ENCODE measurements at regions not wholly inside any gene's neighbourhood (a gene's known extent, or its start where the extent isn't known, plus 50 kb on each side); places are given as distances from the start of the nearest gene placed in this dataset.

DNA sequence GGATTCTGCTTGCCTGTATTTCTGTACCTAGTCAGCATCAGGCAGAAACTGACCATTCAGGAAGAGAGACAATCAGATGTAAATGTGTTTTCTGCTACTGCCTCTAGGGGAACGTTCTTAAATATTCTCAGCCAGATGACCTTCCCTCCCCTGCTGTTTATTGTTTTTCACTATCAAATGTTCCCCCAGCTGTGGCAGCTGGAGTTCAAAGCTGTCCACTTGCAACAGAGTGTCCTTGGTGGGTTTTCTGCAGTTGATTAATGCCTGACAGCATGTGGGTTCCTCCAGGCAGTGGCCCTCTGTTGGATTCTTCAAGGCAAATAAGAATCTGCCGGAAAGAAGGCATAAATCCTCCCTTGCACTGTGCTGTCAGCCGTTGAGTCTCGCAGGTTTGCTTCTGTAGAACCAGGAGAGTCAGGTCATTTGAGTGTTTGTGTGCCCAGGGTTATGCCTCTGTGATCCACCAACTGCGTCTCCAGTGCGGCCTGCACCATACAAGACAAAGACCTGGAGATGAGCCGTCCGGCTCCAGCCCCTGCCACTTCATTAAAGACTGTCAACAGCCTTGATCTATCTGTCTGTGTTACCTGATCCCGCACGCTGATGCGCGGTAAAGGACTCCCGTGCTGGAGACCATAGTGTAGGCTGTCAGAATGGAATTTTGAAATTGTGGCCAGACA lies 203.4 kb downstream of the GADD45G start:
- ATAC-seq = no peak
- intact Hi-C loops (cut with DNase I) = loop anchor here in 1 of 2 donors (10.0 kb wide), 1 partner anchor 287 kb away; no protein-coding TSS in a partner anchor
- no peak for DNase-seq

DNA sequence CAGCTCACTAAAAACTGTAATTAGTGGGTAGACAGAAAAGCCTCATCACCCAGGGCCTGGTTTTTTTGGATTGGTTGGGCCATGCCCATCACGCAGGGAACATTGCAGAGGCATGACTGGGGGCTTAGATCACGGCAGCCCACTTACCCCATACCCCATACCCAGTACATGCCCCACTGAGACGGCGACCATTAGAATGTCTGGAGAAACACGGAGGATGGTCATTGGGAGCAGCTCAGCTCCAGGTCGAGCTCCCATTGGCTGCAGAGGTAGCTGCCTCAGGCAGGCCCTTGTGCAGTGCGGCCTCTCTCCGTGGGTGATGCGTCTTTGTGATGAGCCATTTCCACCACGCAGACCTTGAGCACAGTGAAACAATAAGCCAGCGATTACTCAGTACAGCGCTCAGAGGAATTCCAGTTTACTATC lies 204.0 kb downstream of the GADD45G start:
- intact Hi-C loops (cut with DNase I) = loop anchor here in 1 of 2 donors (10.0 kb wide), 1 partner anchor 286 kb away; no protein-coding TSS in a partner anchor
- ATAC-seq (no peak), DNase-seq (no peak)

DNA sequence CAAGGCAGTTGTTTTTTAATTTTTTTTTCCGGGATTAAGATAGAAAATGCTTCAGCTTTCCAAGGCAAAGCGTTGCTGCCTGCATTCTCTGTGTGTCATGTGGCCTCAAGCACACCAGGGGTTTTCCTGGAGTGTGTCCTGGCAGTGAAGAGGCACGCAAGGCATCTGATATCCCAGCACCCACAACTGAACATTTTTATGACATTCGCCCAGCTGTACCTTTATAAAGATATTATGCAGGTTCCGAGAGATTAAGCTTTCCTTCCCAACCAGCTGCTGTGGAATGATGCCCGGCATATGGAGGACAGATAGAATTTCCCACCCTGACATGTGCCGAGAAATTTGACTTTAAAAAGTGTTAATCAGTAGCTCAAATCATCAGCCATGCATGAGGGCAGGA lies 205.6 kb downstream of the GADD45G start:
- ATAC-seq (peak; percentile 11 to 44), DNase-seq (no peak)
- intact Hi-C loops (cut with DNase I) = loop anchor here in 1 of 2 donors (10.0 kb wide), 1 partner anchor 206 kb away; the partner anchor contains the start of gene GADD45G

DNA sequence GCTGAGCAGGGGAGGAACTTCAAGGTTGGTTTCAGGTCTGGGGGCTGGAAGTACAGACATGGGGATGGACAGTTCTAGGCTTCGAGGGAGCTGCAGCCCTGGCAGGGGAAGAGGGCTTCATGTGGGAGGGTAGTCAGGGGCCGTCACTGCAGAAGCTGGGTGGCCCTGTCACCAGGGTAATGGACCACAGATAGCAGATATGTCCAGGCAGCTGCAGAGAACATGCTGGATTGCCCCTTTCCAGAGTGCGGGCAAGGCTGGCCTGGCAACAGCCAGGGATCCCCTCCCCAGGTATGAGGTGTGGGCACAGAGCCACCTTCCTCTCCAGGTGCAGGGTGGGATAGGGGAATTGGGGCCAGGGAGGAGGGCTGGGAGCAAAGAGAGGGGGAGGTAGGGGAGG lies 206.5 kb downstream of the GADD45G start:
- intact Hi-C loops (cut with DNase I) = loop anchor here in 1 of 2 donors (10.0 kb wide), 1 partner anchor 207 kb away; the partner anchor contains the start of gene GADD45G

DNA sequence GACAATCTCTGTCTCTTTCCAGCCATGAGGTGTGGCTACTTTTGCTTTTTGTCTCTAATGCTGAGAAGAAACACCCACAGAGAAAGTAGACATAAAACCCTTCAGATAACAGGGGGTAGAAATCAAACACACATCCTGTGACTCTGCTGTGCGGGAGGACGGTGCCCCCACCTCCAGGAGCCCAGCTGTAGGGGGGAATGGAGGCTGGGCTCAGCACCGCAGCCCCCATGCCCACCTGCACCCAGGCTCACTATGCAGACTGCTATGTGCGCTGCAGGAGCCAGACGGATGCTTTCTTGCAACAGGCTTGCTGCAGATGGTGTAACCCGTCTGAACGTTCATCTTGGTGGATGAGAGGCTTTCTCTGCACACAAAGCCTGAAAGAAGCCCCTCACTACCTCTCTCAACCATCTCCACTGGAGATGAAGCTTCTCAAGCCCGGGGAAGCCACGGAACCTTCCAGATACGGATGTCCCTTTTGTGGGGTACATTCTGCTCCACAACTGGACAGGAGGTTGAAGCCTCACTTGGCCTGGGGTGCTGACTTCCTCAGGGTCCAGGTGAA lies 207.2 kb downstream of the GADD45G start:
- ATAC-seq (no peak), DNase-seq (no peak)
- intact Hi-C loops (cut with DNase I) = loop anchor here in 1 of 2 donors (10.0 kb wide), 1 partner anchor 207 kb away; the partner anchor contains the start of gene GADD45G

More for the DNA sequence above, 206.5 kb downstream of the GADD45G start:
- DNase-seq (no peak), ATAC-seq (no peak)

DNA sequence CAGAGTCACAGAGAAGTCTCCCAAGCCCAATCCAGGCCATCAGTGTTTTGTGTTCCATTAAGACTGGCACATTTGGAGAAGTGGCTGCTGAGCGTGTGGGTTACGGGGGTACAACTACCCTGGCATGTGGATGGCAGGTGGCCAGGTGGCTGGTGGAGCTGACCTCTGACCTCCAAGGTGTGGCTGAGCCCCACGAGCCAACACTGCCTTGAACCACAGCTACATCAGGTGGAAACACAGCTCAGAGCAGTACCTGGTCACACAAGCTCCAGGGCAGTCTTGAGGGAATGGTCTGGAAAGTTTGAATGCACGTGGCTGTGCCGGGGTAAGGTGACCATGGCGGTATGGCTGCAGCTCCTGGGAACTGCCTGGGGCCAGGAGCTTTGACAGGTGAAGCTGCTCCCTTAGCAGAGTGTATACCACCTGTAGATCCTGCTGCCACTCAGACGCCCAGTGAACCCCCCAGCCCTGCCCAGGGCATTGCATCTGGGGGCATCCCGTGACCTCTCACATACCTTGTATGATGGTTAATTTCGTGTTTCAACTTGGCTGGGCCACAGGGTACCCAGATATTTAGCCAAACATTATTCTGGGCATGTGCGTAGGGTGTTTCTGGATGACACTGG lies 207.9 kb downstream of the GADD45G start:
- ATAC-seq (no peak), DNase-seq (no peak)
- intact Hi-C loops (cut with DNase I) = loop anchor here in 1 of 2 donors (10.0 kb wide), 1 partner anchor 208 kb away; the partner anchor contains the start of gene GADD45G

DNA sequence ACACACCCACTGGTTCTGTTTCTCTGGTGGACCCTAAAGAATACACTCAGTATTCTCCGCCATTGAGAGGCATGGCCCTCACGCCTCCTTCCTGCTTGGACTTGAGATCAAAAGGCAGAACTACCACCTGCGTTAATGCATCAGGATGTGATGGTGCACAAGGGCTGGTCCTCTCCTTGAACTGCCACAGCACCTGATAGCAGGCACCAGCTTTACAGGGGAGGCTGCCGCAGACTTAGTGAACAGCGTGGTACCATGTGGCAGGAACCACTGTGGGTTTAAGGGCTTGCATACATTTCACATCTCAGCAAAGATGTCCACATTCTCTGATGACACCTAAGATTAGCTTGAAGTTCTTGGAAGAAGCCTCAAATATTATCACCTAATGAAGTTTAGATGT lies 208.7 kb downstream of the GADD45G start:
- intact Hi-C loops (cut with DNase I) = loop anchor here in 1 of 2 donors (10.0 kb wide), 1 partner anchor 209 kb away; the partner anchor contains the start of gene GADD45G
- DNase-seq (no peak), ATAC-seq (no peak)

GRCh38 chr9:89814340-89815040 lies 209.7 kb downstream of the GADD45G start:
- intact Hi-C loops (cut with DNase I) = loop anchor here in 1 of 2 donors (10.0 kb wide), 1 partner anchor 210 kb away; the partner anchor contains the start of gene GADD45G
- no peak for DNase-seq
- peak in 1 of 2 donors; percentile 45 for ATAC-seq

DNA sequence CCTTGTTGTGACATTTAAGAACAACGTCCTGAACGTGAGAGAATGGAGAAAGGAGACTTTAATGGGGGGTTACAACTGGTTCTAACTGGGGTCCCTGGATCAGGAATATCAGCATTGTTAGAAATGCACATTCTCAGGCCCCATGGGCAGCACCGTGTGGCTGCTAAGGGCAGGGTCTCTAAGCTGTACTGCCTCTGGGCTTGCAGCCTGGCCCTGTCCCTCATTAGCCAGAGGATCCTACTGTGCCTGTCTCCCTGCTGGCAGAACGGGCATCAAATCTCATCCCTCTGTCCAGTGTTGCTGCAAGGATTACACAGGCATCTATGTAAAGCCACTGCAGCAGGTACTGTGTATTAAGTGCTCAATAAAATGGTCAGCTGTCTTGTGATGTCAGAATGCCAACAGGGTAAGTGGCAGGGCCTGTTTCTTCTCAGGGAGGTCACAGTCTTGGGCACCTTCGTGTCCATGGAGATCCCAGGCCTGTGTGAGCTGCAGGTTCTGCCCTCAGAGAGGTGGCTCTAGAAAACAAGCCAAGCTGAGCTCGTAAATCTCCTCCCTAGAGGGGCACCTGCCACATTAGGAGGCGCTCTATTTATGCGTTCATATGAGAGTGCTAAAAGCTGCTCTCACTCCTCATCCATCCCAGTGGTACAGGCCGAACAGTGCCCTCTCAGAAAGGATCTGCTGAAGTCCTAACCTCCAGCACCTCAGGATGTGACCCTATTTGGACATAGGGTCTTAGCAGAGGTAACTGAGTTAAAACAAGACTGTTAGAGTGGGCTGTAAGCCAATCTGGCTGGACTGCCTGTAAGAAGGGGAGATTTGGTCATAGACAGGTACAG lies 210.5 kb downstream of the GADD45G start:
- DNase-seq = no peak
- intact Hi-C loops (cut with DNase I) = loop anchor here in 1 of 2 donors (10.0 kb wide), 1 partner anchor 210 kb away; the partner anchor contains the start of gene GADD45G

DNA sequence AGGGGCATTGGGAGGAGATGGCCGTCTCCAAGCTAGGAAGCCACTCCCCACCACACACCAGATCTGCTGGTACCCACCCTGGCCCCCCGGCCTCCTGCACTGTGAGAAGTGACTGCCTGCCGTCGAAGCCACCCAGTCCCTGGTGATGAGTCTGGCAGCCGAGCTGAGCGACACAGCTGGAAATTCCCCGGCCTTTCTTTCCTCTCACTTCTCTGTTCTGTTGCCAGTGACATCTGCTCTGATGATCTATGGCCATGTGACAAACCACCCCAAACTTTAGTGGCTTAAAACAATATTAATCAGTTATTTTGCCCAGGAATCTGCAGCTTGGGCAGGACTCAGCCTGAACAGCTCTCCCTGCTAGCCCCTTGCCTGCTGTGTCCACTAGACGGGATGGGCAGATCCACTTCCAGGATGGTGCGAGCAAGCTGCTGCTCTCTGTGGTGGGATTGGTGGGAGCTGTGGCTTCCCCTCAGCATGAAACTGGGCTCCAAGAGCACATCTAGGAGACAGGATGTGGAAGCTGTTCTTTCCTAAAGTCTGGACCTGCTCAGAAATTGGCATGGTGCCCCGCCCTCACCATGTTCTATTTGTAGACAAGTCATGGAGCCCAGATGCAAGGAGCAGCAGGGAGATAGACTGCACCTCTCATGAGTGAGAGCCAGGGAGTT lies 211.2 kb downstream of the GADD45G start:
- DNase-seq (peak; percentile 64), ATAC-seq (peak; percentile 44 to 54)
- intact Hi-C loops (cut with DNase I) = loop anchor here in 1 of 2 donors (10.0 kb wide), 1 partner anchor 211 kb away; the partner anchor contains the start of gene GADD45G

More for the DNA sequence above, 210.5 kb downstream of the GADD45G start:
- ATAC-seq = no peak

- DNase-seq (no peak), ATAC-seq (peak; percentile 53 to 67)
- intact Hi-C loops (cut with DNase I) = loop anchor here in 1 of 2 donors (10.0 kb wide), 1 partner anchor 213 kb away; the partner anchor contains the start of gene GADD45G
These were observed 212.5 kb downstream of the GADD45G start for GRCh38 chr9:89817151-89817950.

GRCh38 chr9:89820337-89820736 lies 215.5 kb downstream of the GADD45G start:
- DNase-seq (no peak), ATAC-seq (no peak)
- intact Hi-C loops (cut with DNase I) = loop anchor here in 1 of 2 donors (10.0 kb wide), 1 partner anchor 76 kb away; no protein-coding TSS in a partner anchor

- DNase-seq (no peak), ATAC-seq (no peak)
- intact Hi-C loops (cut with DNase I) = loop anchor here in 1 of 2 donors (10.0 kb wide), 1 partner anchor 76 kb away; no protein-coding TSS in a partner anchor
These were observed 216.3 kb downstream of the GADD45G start for GRCh38 chr9:89821081-89821480.

GRCh38 chr9:89822996-89823395 lies 218.2 kb downstream of the GADD45G start:
- ATAC-seq (no peak), DNase-seq (no peak)
- intact Hi-C loops (cut with DNase I) = loop anchor here in 1 of 2 donors (10.0 kb wide), 1 partner anchor 78 kb away; no protein-coding TSS in a partner anchor

GRCh38 chr9:89825669-89826068 lies 220.9 kb downstream of the GADD45G start:
- intact Hi-C loops (cut with DNase I) = loop anchor here in 1 of 2 donors (10.0 kb wide), 1 partner anchor 81 kb away; no protein-coding TSS in a partner anchor
- ATAC-seq (no peak), DNase-seq (no peak)

DNA sequence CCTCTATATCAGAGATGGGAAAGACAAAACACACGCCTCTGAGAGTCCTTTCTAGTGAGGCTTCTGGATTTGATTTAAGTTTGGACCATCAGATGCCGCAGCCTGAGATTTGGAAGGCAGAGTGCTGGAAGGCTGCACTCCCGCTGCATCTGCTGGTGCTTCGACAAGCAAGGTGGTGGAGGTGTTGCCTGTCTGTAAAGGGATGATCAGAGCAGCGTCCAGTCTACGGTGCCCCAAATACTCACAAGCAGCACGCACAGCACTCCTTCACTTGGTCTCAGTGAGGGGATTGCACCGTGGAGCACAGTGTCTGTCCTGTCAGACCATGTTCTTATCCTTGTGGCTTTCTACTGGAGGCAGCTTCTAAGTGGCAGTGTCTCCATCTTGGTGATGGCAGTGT lies 221.4 kb downstream of the GADD45G start:
- no peak for ATAC-seq
- intact Hi-C loops (cut with DNase I) = loop anchor here in 1 of 2 donors (10.0 kb wide), 1 partner anchor 81 kb away; no protein-coding TSS in a partner anchor
- no peak for DNase-seq
